ENCODE measurements at regions not wholly inside any gene's neighbourhood (a gene's known extent, or its start where the extent isn't known, plus 50 kb on each side); places are given as distances from the start of the nearest gene placed in this dataset.
A peak's percentile ranks its signal among the peaks of the same experiment; 100 is the strongest.

DNA sequence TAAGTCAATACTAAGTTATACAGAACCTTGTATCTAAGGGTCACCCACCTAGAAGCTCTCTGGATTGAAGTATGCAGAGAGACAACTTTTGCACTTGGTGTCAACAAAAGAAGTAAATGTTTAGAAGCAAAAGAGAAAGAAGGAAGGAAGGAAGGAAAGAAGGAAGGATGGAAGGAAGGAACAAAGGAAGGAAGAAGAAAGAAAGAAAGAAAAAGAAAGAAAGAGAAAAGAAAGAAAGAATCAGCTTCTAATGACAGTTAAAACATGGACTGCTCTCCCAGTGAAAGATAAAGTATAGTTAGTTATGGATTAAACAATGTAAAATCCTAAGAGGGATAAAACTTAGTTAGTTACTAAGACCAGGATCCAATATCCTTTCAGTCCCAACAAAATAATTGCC is 613.8 kb upstream of the NR2F2 start:
- no peaks in the 10 kb centered on the region for H3K9me3 ChIP-seq (ENCODE audit: control insufficient read depth, insufficient read depth, low read depth, low read length)
- H3K4me1 ChIP-seq (ENCODE audit: control insufficient read depth, extremely low read depth, insufficient read depth, low read length) = peaks cover 2% of the 10 kb centered on the region
- TF ChIP-seq, protein P1, sequence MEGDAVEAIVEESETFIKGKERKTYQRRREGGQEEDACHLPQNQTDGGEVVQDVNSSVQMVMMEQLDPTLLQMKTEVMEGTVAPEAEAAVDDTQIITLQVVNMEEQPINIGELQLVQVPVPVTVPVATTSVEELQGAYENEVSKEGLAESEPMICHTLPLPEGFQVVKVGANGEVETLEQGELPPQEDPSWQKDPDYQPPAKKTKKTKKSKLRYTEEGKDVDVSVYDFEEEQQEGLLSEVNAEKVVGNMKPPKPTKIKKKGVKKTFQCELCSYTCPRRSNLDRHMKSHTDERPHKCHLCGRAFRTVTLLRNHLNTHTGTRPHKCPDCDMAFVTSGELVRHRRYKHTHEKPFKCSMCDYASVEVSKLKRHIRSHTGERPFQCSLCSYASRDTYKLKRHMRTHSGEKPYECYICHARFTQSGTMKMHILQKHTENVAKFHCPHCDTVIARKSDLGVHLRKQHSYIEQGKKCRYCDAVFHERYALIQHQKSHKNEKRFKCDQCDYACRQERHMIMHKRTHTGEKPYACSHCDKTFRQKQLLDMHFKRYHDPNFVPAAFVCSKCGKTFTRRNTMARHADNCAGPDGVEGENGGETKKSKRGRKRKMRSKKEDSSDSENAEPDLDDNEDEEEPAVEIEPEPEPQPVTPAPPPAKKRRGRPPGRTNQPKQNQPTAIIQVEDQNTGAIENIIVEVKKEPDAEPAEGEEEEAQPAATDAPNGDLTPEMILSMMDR (conservative IDR thresholded peaks at IDR 0.05 in 1 of 2, IDR thresholded peaks at IDR 0.05 in 1 of 2; ENCODE audit: low read depth in 1 of 2, low read length in 2 of 2) = no peak
- TF ChIP-seq EZH2 (IDR thresholded peaks at IDR 0.05; ENCODE audit: low read length, missing control alignments) = no peak
- no peaks in the 10 kb centered on the region for H3K79me2 ChIP-seq (ENCODE audit: control insufficient read depth, insufficient read depth, low read length)
- no peak overlapping the region for H3K4me3 ChIP-seq (replicated peaks in 1 of 4; ENCODE audit: control extremely low read depth in 1 of 4, insufficient read depth in 1 of 4, low read depth in 3 of 4, low read length in 4 of 4)
- DNase-seq (ENCODE audit: low read depth in 2 of 2) = no peak
- H3K27ac ChIP-seq (ENCODE audit: insufficient read depth, low read length) = no peak overlapping the region
- no peaks in the 10 kb centered on the region for H3K36me3 ChIP-seq (ENCODE audit: control insufficient read depth, insufficient read depth, low read length)
- no peak overlapping the region for H3K9ac ChIP-seq (ENCODE audit: insufficient read depth, low read length)
- H3K27me3 ChIP-seq (ENCODE audit: control insufficient read depth, insufficient read depth, low read length) = no peaks in the 10 kb centered on the region
- H2AFZ ChIP-seq (ENCODE audit: low read length) = no peak overlapping the region
- H3K4me2 ChIP-seq (ENCODE audit: extremely low read depth, insufficient read depth, low read length) = no peak overlapping the region
- H4K20me1 ChIP-seq (ENCODE audit: control insufficient read depth, extremely low read depth, insufficient read depth, low read length) = no peaks in the 10 kb centered on the region

DNA sequence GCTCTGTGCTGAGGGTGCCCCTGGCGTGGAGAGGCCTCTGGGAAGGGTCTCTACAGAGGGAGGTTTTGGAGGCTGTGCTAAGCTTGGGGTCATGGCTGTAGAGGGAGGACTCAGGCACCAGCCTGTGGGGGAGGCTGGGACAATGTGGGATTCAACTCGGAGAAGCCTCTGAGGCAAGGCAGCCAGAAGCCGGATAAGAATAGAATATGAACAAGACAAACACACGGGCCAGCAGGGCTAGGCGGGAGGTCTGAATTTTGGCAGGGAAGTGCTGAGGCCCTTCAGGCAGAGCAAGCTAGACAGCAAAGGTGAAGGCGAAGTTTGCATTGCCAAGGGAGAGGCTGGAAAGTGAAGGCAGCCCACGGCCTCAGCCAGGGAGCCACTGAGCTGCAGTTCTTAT is 612.1 kb upstream of the NR2F2 start:
- no peaks in the 10 kb centered on the region for H3K4me1 ChIP-seq (ENCODE audit: control insufficient read depth, extremely low read depth, insufficient read depth, low read length)
- no peak overlapping the region for H3K27ac ChIP-seq (ENCODE audit: insufficient read depth, low read length)
- H3K4me2 ChIP-seq (ENCODE audit: extremely low read depth, insufficient read depth, low read length) = no peak overlapping the region
- no peaks in the 10 kb centered on the region for H3K9me3 ChIP-seq (ENCODE audit: control insufficient read depth, insufficient read depth, low read depth, low read length)
- H3K4me3 ChIP-seq (replicated peaks in 1 of 4; ENCODE audit: control extremely low read depth in 1 of 4, insufficient read depth in 1 of 4, low read depth in 3 of 4, low read length in 4 of 4) = no peak overlapping the region
- H3K36me3 ChIP-seq (ENCODE audit: control insufficient read depth, insufficient read depth, low read length) = no peaks in the 10 kb centered on the region
- H4K20me1 ChIP-seq (ENCODE audit: control insufficient read depth, extremely low read depth, insufficient read depth, low read length) = no peaks in the 10 kb centered on the region
- no peak for DNase-seq (ENCODE audit: low read depth in 2 of 2)
- TF ChIP-seq, protein P1 (conservative IDR thresholded peaks at IDR 0.05 in 1 of 2, IDR thresholded peaks at IDR 0.05 in 1 of 2; ENCODE audit: low read depth in 1 of 2, low read length in 2 of 2) = no peak
- no peak for TF ChIP-seq EZH2 (IDR thresholded peaks at IDR 0.05; ENCODE audit: low read length, missing control alignments)
- no peak overlapping the region for H3K9ac ChIP-seq (ENCODE audit: insufficient read depth, low read length)
- peak overlapping the region; percentile 31 for H2AFZ ChIP-seq (ENCODE audit: low read length)
- H3K27me3 ChIP-seq (ENCODE audit: control insufficient read depth, insufficient read depth, low read length) = no peaks in the 10 kb centered on the region
- no peaks in the 10 kb centered on the region for H3K79me2 ChIP-seq (ENCODE audit: control insufficient read depth, insufficient read depth, low read length)

DNA sequence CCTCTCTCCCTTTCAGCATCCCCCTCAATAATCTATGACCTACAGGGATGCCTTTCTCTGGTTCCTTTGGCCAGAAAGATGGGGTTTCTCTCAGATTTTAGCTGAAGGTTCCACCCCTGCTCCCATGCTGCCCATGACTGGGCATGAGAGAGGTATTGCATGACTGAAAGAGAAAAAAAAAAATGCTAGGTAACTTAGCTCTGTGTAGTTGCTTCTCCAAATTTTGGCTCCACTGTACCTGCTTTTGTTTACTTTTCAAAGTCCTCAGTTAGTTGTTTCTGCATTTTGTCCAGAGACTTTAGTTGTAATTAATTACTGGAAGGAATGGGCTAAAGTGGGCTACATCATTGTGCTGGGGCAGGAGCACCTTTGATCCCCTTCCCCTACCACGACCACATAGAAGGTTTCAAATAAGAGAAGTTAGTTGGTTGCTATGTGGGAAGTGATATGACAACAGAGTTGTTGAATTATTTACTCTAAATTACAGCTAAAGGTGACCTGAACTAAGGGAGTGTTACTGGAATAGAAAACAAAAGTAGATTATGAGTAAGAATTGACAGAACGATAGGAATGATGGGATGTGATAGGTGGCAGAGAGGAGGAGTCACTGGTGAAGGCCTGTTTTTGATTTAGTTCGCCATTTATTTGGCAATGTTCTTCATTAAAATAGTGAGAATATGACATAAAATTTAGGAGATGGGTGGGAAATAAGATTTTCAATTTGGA is 605.4 kb upstream of the NR2F2 start:
- Histone ChIP-seq H3K9me3 (ENCODE audit: control insufficient read depth, insufficient read depth, low read depth, low read length) (no peaks in the 10 kb centered on the region), H3K9ac (ENCODE audit: insufficient read depth, low read length) (no peak overlapping the region), H3K36me3 (ENCODE audit: control insufficient read depth, insufficient read depth, low read length) (no peaks in the 10 kb centered on the region), H3K27me3 (ENCODE audit: control insufficient read depth, insufficient read depth, low read length) (no peaks in the 10 kb centered on the region), H3K79me2 (ENCODE audit: control insufficient read depth, insufficient read depth, low read length) (no peaks in the 10 kb centered on the region), H2AFZ (ENCODE audit: low read length) (no peak overlapping the region), H3K4me2 (ENCODE audit: extremely low read depth, insufficient read depth, low read length) (no peak overlapping the region), H3K27ac (ENCODE audit: insufficient read depth, low read length) (no peak overlapping the region), H3K4me1 (ENCODE audit: control insufficient read depth, extremely low read depth, insufficient read depth, low read length) (no peaks in the 10 kb centered on the region), H4K20me1 (ENCODE audit: control insufficient read depth, extremely low read depth, insufficient read depth, low read length) (no peaks in the 10 kb centered on the region), H3K4me3 (replicated peaks in 1 of 4; ENCODE audit: control extremely low read depth in 1 of 4, insufficient read depth in 1 of 4, low read depth in 3 of 4, low read length in 4 of 4) (no peak overlapping the region)
- TF ChIP-seq, protein P1 (conservative IDR thresholded peaks at IDR 0.05 in 1 of 2, IDR thresholded peaks at IDR 0.05 in 1 of 2; ENCODE audit: low read depth in 1 of 2, low read length in 2 of 2) = no peak
- no peak for TF ChIP-seq EZH2 (IDR thresholded peaks at IDR 0.05; ENCODE audit: low read length, missing control alignments)
- DNase-seq (ENCODE audit: low read depth in 2 of 2) = no peak

All from fibroblast of lung (primary cell).